CD4-positive, alpha-beta T cell treated with Interleukin-15 for 1 hour (primary cell): ENCODE measurements at regions not wholly inside any gene's neighbourhood (a gene's known extent, or its start where the extent isn't known, plus 50 kb on each side); places are given as distances from the start of the nearest gene placed in this dataset.

ENCODE experiments used
- DNase-seq: peaks from one replicate; pipeline ENCODE4 v3.0.0-alpha.2; 2020

GRCh38 chr4:124610211-124610610, 102.3 kb downstream of the ANKRD50 start:
- no peak for DNase-seq
